ENCODE measurements at regions not wholly inside any gene's neighbourhood (a gene's known extent, or its start where the extent isn't known, plus 50 kb on each side); places are given as distances from the start of the nearest gene placed in this dataset.
"Not testable (repeated sequence)": the region's sequence is repeated elsewhere in the genome, so short reads cannot be mapped to it uniquely, and the experiment has no call there.

DNA sequence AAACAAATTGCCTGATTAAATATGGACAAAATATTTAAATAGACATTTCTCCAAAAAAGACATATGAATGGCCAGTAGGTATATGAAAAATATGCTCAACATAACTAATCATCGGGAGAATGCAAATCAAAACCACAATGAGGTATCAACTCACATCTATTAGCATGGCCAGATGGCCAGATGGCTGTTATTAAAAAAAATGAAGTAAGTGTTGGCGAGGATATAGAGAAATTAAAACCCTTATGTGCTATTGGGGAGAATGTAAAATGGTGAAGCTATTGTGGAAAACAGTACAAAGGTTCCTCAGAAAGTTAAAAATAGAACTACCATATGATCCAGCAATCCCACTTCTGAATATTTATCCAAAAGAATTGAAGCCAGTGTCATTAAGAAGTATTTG is 272.3 kb upstream of the ZNF804A start:
- POLR2A ChIA-PET (ENCODE audit: unreplicated experiment): no interaction called here
- no TSS peak for BruUV-seq (replicated peaks)
- no peaks in the 10 kb centered on the region for H3K9me2 ChIP-seq (replicated peaks; ENCODE audit: low read length)

DNA sequence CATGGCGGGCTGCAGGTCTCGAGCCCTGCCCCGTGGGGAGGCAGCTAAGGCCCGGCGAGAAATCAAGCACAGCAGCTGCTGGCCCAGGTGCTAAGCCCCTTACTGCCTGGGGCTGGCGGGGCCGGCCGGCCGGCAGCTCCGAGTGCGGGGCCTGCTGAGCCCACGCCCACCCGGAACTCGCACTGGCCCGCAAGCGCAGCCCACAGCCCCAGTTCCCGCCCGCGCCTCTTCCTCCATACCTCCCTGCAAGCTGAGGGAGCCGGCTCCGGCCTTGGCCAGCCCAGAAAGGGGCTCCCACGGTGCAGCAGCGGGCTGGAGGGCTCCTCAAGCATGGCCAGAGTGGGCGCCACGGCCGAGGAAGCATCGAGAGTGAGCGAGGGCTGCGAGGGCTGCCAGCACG is 270.5 kb upstream of the ZNF804A start:
- H3K4me2 ChIP-seq (ENCODE audit: low read length); H3K4me3 ChIP-seq (ENCODE audit: low read length); H3K9me2 ChIP-seq (replicated peaks; ENCODE audit: low read length); H3K36me3 ChIP-seq (ENCODE audit: low read depth, low read length); H3K27me3 ChIP-seq (ENCODE audit: low read length); H3K4me1 ChIP-seq (ENCODE audit: insufficient read depth, low read length); BruUV-seq (replicated peaks); H3K79me2 ChIP-seq (ENCODE audit: low read length); POLR2A ChIA-PET (ENCODE audit: unreplicated experiment); ATAC-seq; H2AFZ ChIP-seq (ENCODE audit: low read length); CTCF ChIA-PET; H4K20me1 ChIP-seq (ENCODE audit: low read length); H3K27ac ChIP-seq (ENCODE audit: low read length); H3K9ac ChIP-seq (ENCODE audit: low read length); intact Hi-C loops (cut with micrococcal nuclease); H3F3A ChIP-seq (ENCODE audit: low read length, unreplicated experiment); DNase-seq; H3K9me3 ChIP-seq (ENCODE audit: low read length): not testable (repeated sequence)

More for the DNA sequence above, 272.3 kb upstream of the ZNF804A start:
- Histone ChIP-seq H3K79me2 (ENCODE audit: low read length) (no peaks in the 10 kb centered on the region), H3K27ac (ENCODE audit: low read length) (no peak overlapping the region), H3K4me3 (ENCODE audit: low read length) (no peak overlapping the region), H4K20me1 (ENCODE audit: low read length) (no peaks in the 10 kb centered on the region), H2AFZ (ENCODE audit: low read length) (no peak overlapping the region), H3K36me3 (ENCODE audit: low read depth, low read length) (no peaks in the 10 kb centered on the region), H3F3A (ENCODE audit: low read length, unreplicated experiment) (no peaks in the 10 kb centered on the region), H3K9me3 (ENCODE audit: low read length) (no peaks in the 10 kb centered on the region), H3K27me3 (ENCODE audit: low read length) (no peaks in the 10 kb centered on the region), H3K9ac (ENCODE audit: low read length) (no peak overlapping the region), H3K4me1 (ENCODE audit: insufficient read depth, low read length) (no peaks in the 10 kb centered on the region), H3K4me2 (ENCODE audit: low read length) (no peak overlapping the region)
- DNase-seq (no peak), ATAC-seq (no peak)
- no peak for TF ChIP-seq EZH2 (IDR thresholded peaks at IDR 0.05; ENCODE audit: low read length, unreplicated experiment)
- CTCF ChIA-PET: no interaction called here
- intact Hi-C loops (cut with micrococcal nuclease): no loop called here

DNA sequence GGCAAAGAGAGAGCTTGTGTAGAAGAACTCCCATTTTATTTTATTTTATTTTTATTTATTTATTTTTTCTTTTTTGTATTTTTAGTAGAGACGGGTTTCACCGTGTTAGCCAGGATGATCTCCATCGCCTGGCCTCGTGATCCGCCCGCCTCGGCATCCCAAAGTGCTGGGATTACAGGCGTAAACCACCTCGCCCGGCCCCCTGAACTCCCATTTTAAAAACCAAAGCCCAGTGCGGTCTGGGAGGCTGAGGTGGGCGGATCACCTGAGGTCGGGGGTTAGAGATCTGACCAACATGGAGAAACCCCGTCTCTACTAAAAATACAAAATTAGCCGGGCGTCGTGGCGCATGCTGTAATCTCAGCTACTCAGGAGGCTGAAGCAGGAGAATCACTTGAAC is 267.8 kb upstream of the ZNF804A start:
- POLR2A ChIA-PET (ENCODE audit: unreplicated experiment); H3K27me3 ChIP-seq (ENCODE audit: low read length); H3K9me2 ChIP-seq (replicated peaks; ENCODE audit: low read length); DNase-seq; H3K36me3 ChIP-seq (ENCODE audit: low read depth, low read length); H4K20me1 ChIP-seq (ENCODE audit: low read length); BruUV-seq (replicated peaks); ATAC-seq; intact Hi-C loops (cut with micrococcal nuclease); H3F3A ChIP-seq (ENCODE audit: low read length, unreplicated experiment); H3K4me1 ChIP-seq (ENCODE audit: insufficient read depth, low read length); H3K27ac ChIP-seq (ENCODE audit: low read length); H3K79me2 ChIP-seq (ENCODE audit: low read length); H3K9ac ChIP-seq (ENCODE audit: low read length); H3K4me2 ChIP-seq (ENCODE audit: low read length); CTCF ChIA-PET; H3K4me3 ChIP-seq (ENCODE audit: low read length); H3K9me3 ChIP-seq (ENCODE audit: low read length); H2AFZ ChIP-seq (ENCODE audit: low read length): not testable (repeated sequence)

DNA sequence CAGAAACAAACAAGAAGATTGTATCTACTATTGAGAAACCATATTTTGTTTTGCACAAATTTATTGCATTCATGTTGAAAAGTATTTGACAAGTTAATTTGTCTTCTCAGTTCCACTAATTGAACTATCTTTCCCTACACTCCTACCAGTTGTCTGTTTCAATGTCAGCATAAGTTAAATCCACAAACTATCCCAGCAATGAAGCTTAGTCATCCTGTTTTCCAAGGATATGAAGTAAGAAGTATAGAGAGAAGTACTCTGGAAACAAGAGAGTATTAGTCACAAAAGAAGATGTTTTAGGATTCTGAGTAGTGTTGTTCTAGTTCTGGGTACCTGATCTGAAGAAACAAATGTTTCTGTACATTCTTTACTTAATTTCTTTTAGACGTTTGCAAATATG is 261.6 kb upstream of the ZNF804A start:
- no peak overlapping the region for H3K4me3 ChIP-seq (ENCODE audit: low read length)
- H3K79me2 ChIP-seq (ENCODE audit: low read length): no peaks in the 10 kb centered on the region
- intact Hi-C loops (cut with micrococcal nuclease): no loop called here
- H4K20me1 ChIP-seq (ENCODE audit: low read length): no peaks in the 10 kb centered on the region
- H3K36me3 ChIP-seq (ENCODE audit: low read depth, low read length): no peaks in the 10 kb centered on the region
- H2AFZ ChIP-seq (ENCODE audit: low read length): no peak overlapping the region
- no peak overlapping the region for H3K9ac ChIP-seq (ENCODE audit: low read length)
- no peaks in the 10 kb centered on the region for H3K27me3 ChIP-seq (ENCODE audit: low read length)
- H3K9me3 ChIP-seq (ENCODE audit: low read length): no peaks in the 10 kb centered on the region
- TF ChIP-seq EZH2 (IDR thresholded peaks at IDR 0.05; ENCODE audit: low read length, unreplicated experiment) (no peak), EZH2phosphoT487 (IDR thresholded peaks at IDR 0.05; ENCODE audit: borderline replicate concordance, low read length) (no peak)
- TF ChIP-seq, protein P1, sequence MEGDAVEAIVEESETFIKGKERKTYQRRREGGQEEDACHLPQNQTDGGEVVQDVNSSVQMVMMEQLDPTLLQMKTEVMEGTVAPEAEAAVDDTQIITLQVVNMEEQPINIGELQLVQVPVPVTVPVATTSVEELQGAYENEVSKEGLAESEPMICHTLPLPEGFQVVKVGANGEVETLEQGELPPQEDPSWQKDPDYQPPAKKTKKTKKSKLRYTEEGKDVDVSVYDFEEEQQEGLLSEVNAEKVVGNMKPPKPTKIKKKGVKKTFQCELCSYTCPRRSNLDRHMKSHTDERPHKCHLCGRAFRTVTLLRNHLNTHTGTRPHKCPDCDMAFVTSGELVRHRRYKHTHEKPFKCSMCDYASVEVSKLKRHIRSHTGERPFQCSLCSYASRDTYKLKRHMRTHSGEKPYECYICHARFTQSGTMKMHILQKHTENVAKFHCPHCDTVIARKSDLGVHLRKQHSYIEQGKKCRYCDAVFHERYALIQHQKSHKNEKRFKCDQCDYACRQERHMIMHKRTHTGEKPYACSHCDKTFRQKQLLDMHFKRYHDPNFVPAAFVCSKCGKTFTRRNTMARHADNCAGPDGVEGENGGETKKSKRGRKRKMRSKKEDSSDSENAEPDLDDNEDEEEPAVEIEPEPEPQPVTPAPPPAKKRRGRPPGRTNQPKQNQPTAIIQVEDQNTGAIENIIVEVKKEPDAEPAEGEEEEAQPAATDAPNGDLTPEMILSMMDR (conservative IDR thresholded peaks at IDR 0.05; ENCODE audit: low read depth, low read length): no peak
- peaks cover 22% of the 10 kb centered on the region for H3K4me1 ChIP-seq (ENCODE audit: insufficient read depth, low read length)
- ChIA-PET POLR2A (ENCODE audit: unreplicated experiment) (no interaction called here), CTCF (interaction anchor here (0.5 kb wide), 1 partner anchor 296 kb away, joined by 3 read pairs; no protein-coding TSS in a partner anchor)
- H3F3A ChIP-seq (ENCODE audit: low read length, unreplicated experiment): no peaks in the 10 kb centered on the region
- ATAC-seq (peak; percentile 62), DNase-seq (peak; percentile 41)
- H3K4me2 ChIP-seq (ENCODE audit: low read length): no peak overlapping the region
- no TSS peak for BruUV-seq (replicated peaks)
- H3K27ac ChIP-seq (ENCODE audit: low read length): no peak overlapping the region
- no peaks in the 10 kb centered on the region for H3K9me2 ChIP-seq (replicated peaks; ENCODE audit: low read length)
